DND-41 (cell line): ENCODE measurements at regions not wholly inside any gene's neighbourhood (a gene's known extent, or its start where the extent isn't known, plus 50 kb on each side); places are given as distances from the start of the nearest gene placed in this dataset.

ENCODE experiments used
- ATAC-seq: fragments of 200-7000 bp; cut with Tn5 transposase; 3 replicates; pipeline ENCODE4 v1.9.1; 2021; ENCODE audit warnings: low read depth; ENCODE audit not compliant: insufficient read depth
- DNase-seq: peaks from one replicate; pipeline ENCODE4 v3.0.0-alpha.2; 2020
- H2AFZ ChIP-seq: 2 replicates; pipeline ENCODE4 v1.6.0; 2012; ENCODE audit warnings: low read depth, low read length
- H3K27ac ChIP-seq: 2 replicates; pipeline ENCODE4 v1.5.1; 2012; ENCODE audit warnings: low read length, inconsistent platforms
- H3K27me3 ChIP-seq: fragments of 200-600 bp; sonication (generic); 2 replicates; pipeline ENCODE4 v1.6.0; 2012; ENCODE audit warnings: low read length, mild to moderate bottlenecking, inconsistent platforms; ENCODE audit not compliant: insufficient read depth, poor library complexity
- H3K36me3 ChIP-seq: 2 replicates; pipeline ENCODE4 v1.5.1; 2012; ENCODE audit warnings: low read length, inconsistent platforms; ENCODE audit not compliant: insufficient read depth
- H3K4me1 ChIP-seq: 2 replicates; pipeline ENCODE4 v1.5.1; 2012; ENCODE audit warnings: mild to moderate bottlenecking, low read length; ENCODE audit not compliant: insufficient read depth
- H3K4me2 ChIP-seq: 2 replicates; pipeline ENCODE4 v1.6.0; 2012; ENCODE audit warnings: mild to moderate bottlenecking, moderate library complexity, low read length, inconsistent platforms; ENCODE audit not compliant: insufficient read depth
- H3K4me3 ChIP-seq, 2 experiments: fragments of 200-600 bp in 1 of 2; shearing (Covaris generic) in 1 of 2; 2 replicates each; pipeline ENCODE4 v1.5.1; 2012 to 2016; ENCODE audit warnings: inconsistent platforms in 2 of 2, low read length in 2 of 2, mild to moderate bottlenecking in 2 of 2, low read depth in 1 of 2, moderate library complexity in 1 of 2
- H3K79me2 ChIP-seq: 2 replicates; pipeline ENCODE4 v1.6.0; 2012; ENCODE audit warnings: low read length, inconsistent platforms; ENCODE audit not compliant: insufficient read depth
- H3K9ac ChIP-seq: 2 replicates; pipeline ENCODE4 v1.6.0; 2012; ENCODE audit warnings: low read depth, mild to moderate bottlenecking, inconsistent platforms, low read length, moderate library complexity
- H3K9me3 ChIP-seq: 2 replicates; pipeline ENCODE4 v1.5.1; 2012; ENCODE audit warnings: low read length, moderate library complexity, mild to moderate bottlenecking, inconsistent platforms; ENCODE audit not compliant: insufficient read depth, severe bottlenecking
- H4K20me1 ChIP-seq: 2 replicates; pipeline ENCODE4 v1.6.0; 2012; ENCODE audit warnings: low read length; ENCODE audit not compliant: insufficient read depth
- EZH2 ChIP-seq: IDR thresholded peaks from 3 replicates; pipeline ENCODE4 v1.6.1; 2012; ENCODE audit warnings: borderline replicate concordance, low read depth, mild to moderate bottlenecking, moderate library complexity, low read length, inconsistent platforms; ENCODE audit not compliant: severe bottlenecking
- TF ChIP-seq, protein P1 (sequence below): IDR thresholded peaks from 2 replicates; pipeline ENCODE4 v1.5.1; 2012; ENCODE audit warnings: borderline replicate concordance, low read length, moderate library complexity, mild to moderate bottlenecking; ENCODE audit not compliant: poor library complexity, severe bottlenecking; ENCODE audit errors: extremely low read depth

- Histone ChIP-seq H3K36me3 (no peaks in the 10 kb centered on the region), H3K4me2 (no peak overlapping the region), H4K20me1 (no peaks in the 10 kb centered on the region), H3K4me1 (no peaks in the 10 kb centered on the region), H2AFZ (no peak overlapping the region), H3K27me3 (no peaks in the 10 kb centered on the region), H3K79me2 (no peaks in the 10 kb centered on the region), H3K4me3 (no peak overlapping the region), H3K9me3 (no peaks in the 10 kb centered on the region), H3K27ac (no peak overlapping the region), H3K9ac (no peak overlapping the region)
- no peak for DNase-seq
- TF ChIP-seq EZH2: no peak
- TF ChIP-seq, protein P1, sequence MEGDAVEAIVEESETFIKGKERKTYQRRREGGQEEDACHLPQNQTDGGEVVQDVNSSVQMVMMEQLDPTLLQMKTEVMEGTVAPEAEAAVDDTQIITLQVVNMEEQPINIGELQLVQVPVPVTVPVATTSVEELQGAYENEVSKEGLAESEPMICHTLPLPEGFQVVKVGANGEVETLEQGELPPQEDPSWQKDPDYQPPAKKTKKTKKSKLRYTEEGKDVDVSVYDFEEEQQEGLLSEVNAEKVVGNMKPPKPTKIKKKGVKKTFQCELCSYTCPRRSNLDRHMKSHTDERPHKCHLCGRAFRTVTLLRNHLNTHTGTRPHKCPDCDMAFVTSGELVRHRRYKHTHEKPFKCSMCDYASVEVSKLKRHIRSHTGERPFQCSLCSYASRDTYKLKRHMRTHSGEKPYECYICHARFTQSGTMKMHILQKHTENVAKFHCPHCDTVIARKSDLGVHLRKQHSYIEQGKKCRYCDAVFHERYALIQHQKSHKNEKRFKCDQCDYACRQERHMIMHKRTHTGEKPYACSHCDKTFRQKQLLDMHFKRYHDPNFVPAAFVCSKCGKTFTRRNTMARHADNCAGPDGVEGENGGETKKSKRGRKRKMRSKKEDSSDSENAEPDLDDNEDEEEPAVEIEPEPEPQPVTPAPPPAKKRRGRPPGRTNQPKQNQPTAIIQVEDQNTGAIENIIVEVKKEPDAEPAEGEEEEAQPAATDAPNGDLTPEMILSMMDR: no peak
- ATAC-seq: no peak
Observed at GRCh38 chr4:189341881-189342280, 598.8 kb upstream of the FRG1 start.

- no peaks in the 10 kb centered on the region for H4K20me1 ChIP-seq
- H3K4me3 ChIP-seq: no peak overlapping the region
- no peaks in the 10 kb centered on the region for H3K4me1 ChIP-seq
- H3K79me2 ChIP-seq: no peaks in the 10 kb centered on the region
- no peak overlapping the region for H3K4me2 ChIP-seq
- H3K27ac ChIP-seq: no peak overlapping the region
- no peaks in the 10 kb centered on the region for H3K36me3 ChIP-seq
- H2AFZ ChIP-seq: no peak overlapping the region
- H3K27me3 ChIP-seq: no peaks in the 10 kb centered on the region
- no peak overlapping the region for H3K9ac ChIP-seq
- ATAC-seq: no peak
- no peaks in the 10 kb centered on the region for H3K9me3 ChIP-seq
- no peak for DNase-seq
- TF ChIP-seq EZH2: no peak
- TF ChIP-seq, protein P1: no peak
Observed at GRCh38 chr4:189355590-189355989, 585.1 kb upstream of the FRG1 start.

DNA sequence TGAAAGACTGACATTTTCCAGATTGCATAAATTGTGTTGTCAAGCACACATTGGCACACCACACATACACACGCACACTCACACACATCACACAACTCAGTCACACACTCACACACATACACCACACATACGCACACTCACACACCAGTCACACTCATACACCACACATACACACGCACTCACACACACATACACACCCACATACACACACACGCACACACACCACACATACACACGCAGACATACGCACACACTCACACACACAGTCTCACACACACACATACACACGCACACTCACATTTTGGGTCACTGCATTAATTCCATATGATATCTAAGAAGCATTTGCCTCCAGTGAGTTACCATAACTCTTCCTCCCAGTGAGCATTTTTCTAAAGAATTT is 578.3 kb upstream of the FRG1 start:
- H3K79me2 ChIP-seq: no peaks in the 10 kb centered on the region
- H3K4me3 ChIP-seq: no peak overlapping the region
- no peak overlapping the region for H2AFZ ChIP-seq
- H3K4me1 ChIP-seq: no peaks in the 10 kb centered on the region
- no peak for TF ChIP-seq EZH2
- TF ChIP-seq, protein P1: no peak
- H3K36me3 ChIP-seq: no peaks in the 10 kb centered on the region
- no peak overlapping the region for H3K9ac ChIP-seq
- no peak for DNase-seq
- H3K4me2 ChIP-seq: no peak overlapping the region
- no peak overlapping the region for H3K27ac ChIP-seq
- H3K9me3 ChIP-seq: peaks cover 6% of the 10 kb centered on the region
- H3K27me3 ChIP-seq: no peaks in the 10 kb centered on the region
- no peak for ATAC-seq
- no peaks in the 10 kb centered on the region for H4K20me1 ChIP-seq

DNA sequence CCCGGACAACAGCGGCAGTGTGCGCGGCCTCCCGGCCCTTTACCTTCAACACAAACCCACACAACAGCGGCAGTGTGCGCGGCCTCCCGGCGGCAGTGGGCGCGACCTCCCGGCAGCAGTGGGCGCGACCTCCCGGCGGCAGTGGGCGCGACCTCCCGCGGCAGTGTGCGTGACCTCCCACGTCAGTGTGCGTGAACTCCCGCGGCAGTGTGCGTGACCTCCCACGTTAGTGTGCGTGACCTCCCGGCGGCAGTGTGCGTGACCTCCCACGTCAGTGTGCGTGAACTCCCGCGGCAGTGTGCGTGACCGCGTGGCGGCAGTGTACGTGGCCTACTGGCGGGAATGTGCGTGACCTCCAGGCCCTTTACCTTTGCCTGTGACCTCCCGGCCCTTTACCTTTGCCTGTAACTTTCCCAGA is 576.6 kb upstream of the FRG1 start:
- Histone ChIP-seq H3K4me2 (no peak overlapping the region), H3K27me3 (no peaks in the 10 kb centered on the region), H3K27ac (no peak overlapping the region), H3K9ac (no peak overlapping the region), H3K4me3 (no peak overlapping the region), H2AFZ (no peak overlapping the region), H4K20me1 (no peaks in the 10 kb centered on the region), H3K9me3 (peaks cover 6% of the 10 kb centered on the region), H3K4me1 (no peaks in the 10 kb centered on the region), H3K36me3 (no peaks in the 10 kb centered on the region), H3K79me2 (no peaks in the 10 kb centered on the region)
- no peak for TF ChIP-seq EZH2
- TF ChIP-seq, protein P1: no peak
- DNase-seq: no peak
- ATAC-seq: no peak
